Pancreas (tissue), 10 donors: ENCODE measurements at regions not wholly inside any gene's neighbourhood (a gene's known extent, or its start where the extent isn't known, plus 50 kb on each side); places are given as distances from the start of the nearest gene placed in this dataset.

ENCODE experiments used
- ATAC-seq, 4 donors: fragments of 200-7000 bp; cut with Tn5 transposase; one replicate each; pipeline versions ENCODE4 v1.8.0 to v1.9.1; 2020; ENCODE audit warnings: mild to moderate bottlenecking in 4 of 4, moderate library complexity in 4 of 4
- DNase-seq, 6 donors: peaks; one replicate each; pipeline ENCODE4 v3.0.0-alpha.2; 2020
- FAIRE-seq: peaks from 2 replicates; lab custom pipeline; 2012; peaks lifted over from hg19 to GRCh38; lab: Jason Lieb, UNC
- H3K27ac ChIP-seq, 4 donors: fragments of 200-600 bp; sonication (generic); 1 replicate in 3 of 4; 2 replicates in 1 of 4; pipeline versions ENCODE4 v1.5.0 to v1.8.0; 2020
- H3K27me3 ChIP-seq, 4 donors: fragments of 200-600 bp; one replicate each; pipeline ENCODE4 v1.8.0; 2021
- H3K36me3 ChIP-seq, 3 donors: fragments of 200-600 bp; sonication (generic) in 1 of 3; one replicate each; pipeline versions ENCODE4 v1.5.0 to v1.8.0; 2020 to 2021
- H3K4me1 ChIP-seq, 3 donors: fragments of 200-600 bp; one replicate each; pipeline ENCODE4 v1.8.0; 2021
- H3K4me3 ChIP-seq, 4 donors: fragments of 200-600 bp; sonication (generic) in 2 of 4; one replicate each; pipeline versions ENCODE4 v1.5.0 to v1.8.0; 2020 to 2021
- H3K9me3 ChIP-seq, 4 donors: fragments of 200-600 bp; one replicate each; pipeline ENCODE4 v1.8.0; 2021
- WGBS, 2 donors: extraction: QIAGEN DNeasy Blood & Tissue Kit; methylation state at CpG; one replicate each; pipeline ENCODE4 v1.1.7; 2013; 5-methylcytosine and 5-hydroxymethylcytosine counted together
- intact Hi-C, 3 donors: fragments of 100-400 bp; cut with DNase I; formaldehyde crosslinking; loops; one replicate each; pipeline versions ENCODE4 v1.11.1 to v1.14.2; 2022
- TF ChIP-seq, protein P1 (sequence below), 4 donors: fragments of 200-600 bp; sonication (generic) in 3 of 4; IDR thresholded peaks; one replicate each; pipeline versions ENCODE4 v1.5.0 to v1.8.0; 2021; ENCODE audit warnings: antibody characterized with exemption in 4 of 4
- donor health status: healthy with polysubstance abuse.
- donor health status: DM: no; HTN: no; CAD: no; lungs with moderate emphysema.
- donor health status: DM: no; HTN: no; CAD: no.
- donor health status: control.
- donor health status: control.
- donor health status: Bipolar disorder and iron deficiency.
- donor health status: DM: yes; HTN: yes; CAD: no.
- donor health status: DM: no; HTN: no; CAD: no.
- donor health status: DM: no; HTN: no; CAD: no.
- donor health status: DM: yes; HTN: yes; CAD: no.

DNA sequence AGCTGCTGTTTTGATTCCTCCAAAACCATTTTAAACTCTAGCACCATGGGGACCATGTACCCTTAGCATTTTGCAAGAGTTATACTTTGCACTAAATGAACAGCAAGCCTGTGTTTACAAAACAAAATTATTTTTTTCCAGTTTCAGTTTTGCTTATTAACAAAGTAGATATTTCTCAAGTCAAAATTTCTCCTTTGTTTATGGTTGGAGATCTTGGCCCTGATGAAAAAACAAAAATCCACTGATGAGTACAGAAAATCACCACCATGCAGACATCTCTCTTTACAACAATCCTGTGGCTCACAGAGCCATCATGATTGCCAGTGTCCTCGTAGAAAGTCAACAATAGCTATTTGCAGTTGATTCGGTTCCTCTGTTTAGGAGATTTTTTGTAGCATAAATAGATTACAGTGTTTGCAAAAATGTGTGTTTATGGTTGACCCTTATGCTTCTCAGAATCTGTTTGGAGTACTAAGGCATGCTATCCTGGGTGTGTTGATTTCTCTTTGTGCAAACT lies 201.1 kb upstream of the NUDT4 start:
- WGBS, 2 donors, result 11 to 13% methylated on average over 2 of the region's 2 CpGs
- H3K27ac ChIP-seq, result peak overlapping the region in 2 of 4 donors; percentile 4 to 42
- TF ChIP-seq, protein P1, sequence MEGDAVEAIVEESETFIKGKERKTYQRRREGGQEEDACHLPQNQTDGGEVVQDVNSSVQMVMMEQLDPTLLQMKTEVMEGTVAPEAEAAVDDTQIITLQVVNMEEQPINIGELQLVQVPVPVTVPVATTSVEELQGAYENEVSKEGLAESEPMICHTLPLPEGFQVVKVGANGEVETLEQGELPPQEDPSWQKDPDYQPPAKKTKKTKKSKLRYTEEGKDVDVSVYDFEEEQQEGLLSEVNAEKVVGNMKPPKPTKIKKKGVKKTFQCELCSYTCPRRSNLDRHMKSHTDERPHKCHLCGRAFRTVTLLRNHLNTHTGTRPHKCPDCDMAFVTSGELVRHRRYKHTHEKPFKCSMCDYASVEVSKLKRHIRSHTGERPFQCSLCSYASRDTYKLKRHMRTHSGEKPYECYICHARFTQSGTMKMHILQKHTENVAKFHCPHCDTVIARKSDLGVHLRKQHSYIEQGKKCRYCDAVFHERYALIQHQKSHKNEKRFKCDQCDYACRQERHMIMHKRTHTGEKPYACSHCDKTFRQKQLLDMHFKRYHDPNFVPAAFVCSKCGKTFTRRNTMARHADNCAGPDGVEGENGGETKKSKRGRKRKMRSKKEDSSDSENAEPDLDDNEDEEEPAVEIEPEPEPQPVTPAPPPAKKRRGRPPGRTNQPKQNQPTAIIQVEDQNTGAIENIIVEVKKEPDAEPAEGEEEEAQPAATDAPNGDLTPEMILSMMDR (IDR thresholded peaks at IDR 0.05), result no peak

GRCh38 chr12:93177208-93178153 lies 200.2 kb upstream of the NUDT4 start:
- intact Hi-C loops, result no loop called here
- Histone ChIP-seq H3K4me1 (no peaks in the 10 kb centered on the region), H3K4me3 (no peak overlapping the region), H3K36me3 (no peaks in the 10 kb centered on the region), H3K27ac (peak overlapping the region in 1 of 4 donors; percentile 6), H3K9me3 (no peaks in the 10 kb centered on the region), H3K27me3 (no peaks in the 10 kb centered on the region)
- TF ChIP-seq, protein P1 (IDR thresholded peaks at IDR 0.05), result no peak
- ATAC-seq (no peak), DNase-seq (no peak), FAIRE-seq (no peak)
- 67 to 74% methylated on average over 9 of the region's 9 CpGs for WGBS, 2 donors

More for the DNA sequence above, 201.1 kb upstream of the NUDT4 start:
- no peaks in the 10 kb centered on the region for H3K27me3 ChIP-seq
- FAIRE-seq (no peak), ATAC-seq (peak in 1 of 4 donors; percentile 15), DNase-seq (no peak)
- H3K4me3 ChIP-seq, result no peak overlapping the region
- H3K9me3 ChIP-seq, result no peaks in the 10 kb centered on the region
- no peaks in the 10 kb centered on the region for H3K36me3 ChIP-seq
- no peaks in the 10 kb centered on the region for H3K4me1 ChIP-seq
- intact Hi-C loops, result no loop called here

DNA sequence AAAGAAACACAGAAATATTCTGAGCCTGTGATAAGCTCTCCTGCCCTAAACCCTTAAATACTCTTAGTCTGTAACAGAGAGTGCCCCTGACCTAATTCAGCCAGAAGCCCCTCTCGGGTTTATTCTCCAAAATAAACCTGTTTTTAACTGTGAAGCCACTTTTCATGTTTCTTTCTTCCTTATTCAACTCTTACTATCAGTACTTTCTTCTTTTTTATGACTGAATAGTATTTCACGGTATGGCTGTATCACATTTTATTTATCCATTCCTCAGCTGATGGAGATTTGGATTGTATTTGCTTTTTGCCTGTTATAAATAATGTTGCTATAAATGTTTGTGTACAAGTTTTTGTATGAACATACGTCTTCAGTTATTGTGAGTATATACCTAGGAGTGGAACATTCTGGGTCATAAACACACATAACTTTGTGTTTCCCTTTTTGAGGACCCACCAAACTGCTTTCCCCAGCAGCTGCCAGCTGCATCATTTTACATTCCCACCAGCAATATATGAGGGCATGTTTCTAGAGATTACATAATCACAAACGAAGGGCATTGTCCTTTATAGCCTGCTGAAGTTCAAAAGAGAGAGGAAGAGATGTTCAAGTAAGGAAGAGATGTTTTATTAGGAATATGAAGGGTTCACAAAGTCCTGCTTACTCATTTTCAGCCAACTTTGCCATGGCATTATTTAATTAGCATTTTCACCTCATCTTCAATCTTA lies 199.4 kb upstream of the NUDT4 start:
- Histone ChIP-seq H3K4me1 (no peaks in the 10 kb centered on the region), H3K36me3 (no peaks in the 10 kb centered on the region), H3K27ac (peak overlapping the region in 2 of 4 donors; percentile 6 to 16), H3K9me3 (no peaks in the 10 kb centered on the region), H3K4me3 (no peak overlapping the region), H3K27me3 (no peaks in the 10 kb centered on the region)
- no peak for ATAC-seq
- 77 to 86% methylated on average over 4 of the region's 4 CpGs for WGBS, 2 donors
- FAIRE-seq, result no peak
- intact Hi-C loops, result no loop called here
- TF ChIP-seq, protein P1 (IDR thresholded peaks at IDR 0.05), result no peak
- no peak for DNase-seq

DNA sequence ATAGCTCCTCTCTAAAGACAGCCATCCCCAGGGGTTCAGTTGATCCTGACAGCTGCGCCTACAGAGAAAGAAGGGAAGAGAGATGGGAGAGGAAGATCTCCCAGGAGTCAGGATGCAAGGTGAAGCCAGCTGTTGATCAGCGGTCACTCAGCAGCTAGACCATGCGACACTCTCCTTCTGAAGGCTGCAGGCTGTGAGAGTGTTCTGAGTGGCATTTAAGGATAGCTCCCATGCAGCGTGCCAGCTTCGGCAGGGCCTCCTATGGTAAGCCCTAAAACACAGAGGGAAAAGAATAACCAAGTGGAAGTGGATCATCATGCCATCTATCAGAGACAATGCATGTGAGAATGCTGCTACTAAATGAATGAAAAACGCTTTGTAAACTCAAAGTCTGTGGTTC lies 197.9 kb upstream of the NUDT4 start:
- TF ChIP-seq, protein P1 (IDR thresholded peaks at IDR 0.05), result no peak
- Histone ChIP-seq H3K36me3 (no peaks in the 10 kb centered on the region), H3K27ac (no peak overlapping the region), H3K27me3 (no peaks in the 10 kb centered on the region), H3K4me1 (peaks cover 0 to 2% (median 0%) of the 10 kb centered on the region in 3 donors), H3K9me3 (no peaks in the 10 kb centered on the region), H3K4me3 (no peak overlapping the region)
- FAIRE-seq (no peak), DNase-seq (no peak), ATAC-seq (no peak)
- 75 to 93% methylated on average over 6 of the region's 6 CpGs for WGBS, 2 donors
- intact Hi-C loops, result no loop called here
